C4-2B (cell line): ENCODE measurements at regions not wholly inside any gene's neighbourhood (a gene's known extent, or its start where the extent isn't known, plus 50 kb on each side); places are given as distances from the start of the nearest gene placed in this dataset.
"Not testable (repeated sequence)": the region's sequence is repeated elsewhere in the genome, so short reads cannot be mapped to it uniquely, and the experiment has no call there.

Experiments used
- ZFX ChIP-seq: fragments of 450-650 bp; IDR thresholded peaks from 2 replicates; pipeline ENCODE4 v1.6.1; 2017
- TF ChIP-seq, protein P1 (sequence below): fragments of 450-650 bp; conservative IDR thresholded peaks from 2 replicates; pipeline ENCODE4 v1.5.1; 2017; ENCODE audit warnings: mild to moderate bottlenecking

DNA sequence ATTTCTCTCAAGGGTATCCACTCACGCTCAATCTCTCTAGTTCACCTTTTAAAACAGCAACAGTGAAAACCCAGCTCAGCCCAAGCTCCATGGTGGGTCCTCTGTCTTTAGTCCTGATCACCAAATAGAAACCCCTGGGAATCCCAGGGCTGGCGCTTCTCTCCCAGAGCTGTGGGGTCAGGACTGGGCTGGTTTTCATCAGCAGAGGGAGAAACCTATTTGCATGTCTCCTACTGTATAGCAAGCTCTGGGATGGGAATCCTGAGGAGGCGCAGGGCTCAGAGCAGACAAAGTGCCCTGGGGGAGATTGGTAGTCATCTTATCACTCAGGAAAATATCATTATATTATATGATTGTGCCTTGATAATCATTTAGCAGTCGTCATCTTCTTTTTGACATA, 843.1 kb downstream of the TMEM121 start:
- TF ChIP-seq, protein P1, sequence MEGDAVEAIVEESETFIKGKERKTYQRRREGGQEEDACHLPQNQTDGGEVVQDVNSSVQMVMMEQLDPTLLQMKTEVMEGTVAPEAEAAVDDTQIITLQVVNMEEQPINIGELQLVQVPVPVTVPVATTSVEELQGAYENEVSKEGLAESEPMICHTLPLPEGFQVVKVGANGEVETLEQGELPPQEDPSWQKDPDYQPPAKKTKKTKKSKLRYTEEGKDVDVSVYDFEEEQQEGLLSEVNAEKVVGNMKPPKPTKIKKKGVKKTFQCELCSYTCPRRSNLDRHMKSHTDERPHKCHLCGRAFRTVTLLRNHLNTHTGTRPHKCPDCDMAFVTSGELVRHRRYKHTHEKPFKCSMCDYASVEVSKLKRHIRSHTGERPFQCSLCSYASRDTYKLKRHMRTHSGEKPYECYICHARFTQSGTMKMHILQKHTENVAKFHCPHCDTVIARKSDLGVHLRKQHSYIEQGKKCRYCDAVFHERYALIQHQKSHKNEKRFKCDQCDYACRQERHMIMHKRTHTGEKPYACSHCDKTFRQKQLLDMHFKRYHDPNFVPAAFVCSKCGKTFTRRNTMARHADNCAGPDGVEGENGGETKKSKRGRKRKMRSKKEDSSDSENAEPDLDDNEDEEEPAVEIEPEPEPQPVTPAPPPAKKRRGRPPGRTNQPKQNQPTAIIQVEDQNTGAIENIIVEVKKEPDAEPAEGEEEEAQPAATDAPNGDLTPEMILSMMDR, result not testable (repeated sequence)
- TF ChIP-seq ZFX, result not testable (repeated sequence)
